ENCODE measurements at regions not wholly inside any gene's neighbourhood (a gene's known extent, or its start where the extent isn't known, plus 50 kb on each side); places are given as distances from the start of the nearest gene placed in this dataset.

- no peak for DNase-seq (ENCODE audit: low spot score)
- no peak for TF ChIP-seq CTCF (conservative IDR thresholded peaks at IDR 0.05; ENCODE audit: low read depth)
- H3K27ac ChIP-seq: no peak overlapping the region
- ChIA-PET CTCF (no interaction called here), POLR2A (ENCODE audit: low non-redundant PET) (no interaction called here)
These were observed 240.5 kb upstream of the CHAC2 start for GRCh38 chr2:53527056-53527455.

- no peak overlapping the region for H3K27ac ChIP-seq
- POLR2A ChIA-PET (ENCODE audit: low non-redundant PET): no interaction called here
- DNase-seq (ENCODE audit: low spot score): no peak
- CTCF ChIA-PET: interaction anchor here (0.6 kb wide), 1 partner anchor 16 kb away, joined by 4 read pairs; no protein-coding TSS in a partner anchor
- no peak for TF ChIP-seq CTCF (conservative IDR thresholded peaks at IDR 0.05; ENCODE audit: low read depth)
These were observed 247.4 kb upstream of the CHAC2 start for GRCh38 chr2:53519918-53520841.

- H3K27ac ChIP-seq: no peak overlapping the region
- TF ChIP-seq CTCF (conservative IDR thresholded peaks at IDR 0.05; ENCODE audit: low read depth): no peak
- CTCF ChIA-PET: no interaction called here
- POLR2A ChIA-PET (ENCODE audit: low non-redundant PET): no interaction called here
- no peak for DNase-seq (ENCODE audit: low spot score)
These were observed 250.2 kb upstream of the CHAC2 start for GRCh38 chr2:53517406-53517805.

GRCh38 chr2:53516650-53517049 lies 251.0 kb upstream of the CHAC2 start:
- CTCF ChIA-PET: no interaction called here
- POLR2A ChIA-PET (ENCODE audit: low non-redundant PET): no interaction called here
- TF ChIP-seq CTCF (conservative IDR thresholded peaks at IDR 0.05; ENCODE audit: low read depth): no peak
- no peak for DNase-seq (ENCODE audit: low spot score)
- no peak overlapping the region for H3K27ac ChIP-seq

- no peak for TF ChIP-seq CTCF (conservative IDR thresholded peaks at IDR 0.05; ENCODE audit: low read depth)
- no peak overlapping the region for H3K27ac ChIP-seq
- no peak for DNase-seq (ENCODE audit: low spot score)
- POLR2A ChIA-PET (ENCODE audit: low non-redundant PET): no interaction called here
- CTCF ChIA-PET: interaction anchor here (0.5 kb wide), 1 partner anchor 479 kb away, joined by 3 read pairs; no protein-coding TSS in a partner anchor
These were observed 251.9 kb upstream of the CHAC2 start for GRCh38 chr2:53515435-53516332.

GRCh38 chr2:53513167-53513666 lies 254.4 kb upstream of the CHAC2 start:
- no peak overlapping the region for H3K27ac ChIP-seq
- TF ChIP-seq CTCF (conservative IDR thresholded peaks at IDR 0.05; ENCODE audit: low read depth): no peak
- CTCF ChIA-PET: interaction anchor here (0.6 kb wide), 2 partner anchors 122 to 967 kb away, joined by 3 to 4 read pairs; no protein-coding TSS in a partner anchor
- DNase-seq (ENCODE audit: low spot score): no peak
- POLR2A ChIA-PET (ENCODE audit: low non-redundant PET): no interaction called here
